H1 (cell line): ENCODE measurements at regions not wholly inside any gene's neighbourhood (a gene's known extent, or its start where the extent isn't known, plus 50 kb on each side); places are given as distances from the start of the nearest gene placed in this dataset.

Experiments used
- CEBPB ChIP-seq: IDR thresholded peaks from 2 replicates; pipeline ENCODE4 v1.6.1; 2012; ENCODE audit warnings: low read depth, low read length
- CHD7 ChIP-seq: fragments of 300-600 bp; sonication (generic); IDR thresholded peaks from 2 replicates; pipeline ENCODE4 v1.7.1; 2012; ENCODE audit warnings: low read length, moderate library complexity, mild to moderate bottlenecking, inconsistent platforms; ENCODE audit not compliant: insufficient replicate concordance
- EZH2 ChIP-seq: fragments of 200-600 bp; sonication (generic); IDR thresholded peaks from 2 replicates; pipeline ENCODE4 v1.7.1; 2012; ENCODE audit warnings: low read depth, mild to moderate bottlenecking, moderate library complexity, low read length, inconsistent platforms; ENCODE audit not compliant: severe bottlenecking
- MAFK ChIP-seq: IDR thresholded peaks from 2 replicates; pipeline ENCODE4 v1.6.1; 2012; ENCODE audit warnings: low read depth, mild to moderate bottlenecking, improper control_type of control experiment, low read length
- NRF1 ChIP-seq: IDR thresholded peaks from 2 replicates; pipeline ENCODE4 v1.6.1; 2011; ENCODE audit warnings: mild to moderate bottlenecking, low read depth, low read length, improper control_type of control experiment
- TAF1 ChIP-seq: IDR thresholded peaks from 2 replicates; pipeline ENCODE4 v1.6.1; 2011; ENCODE audit warnings: mild to moderate bottlenecking, low read depth, low read length

GRCh38 chr12:13591059-13591458, 390.3 kb downstream of the GRIN2B start (continued):
- TF ChIP-seq CHD7 (no peak), MAFK (no peak), EZH2 (no peak), NRF1 (no peak), TAF1 (no peak), CEBPB (no peak)
